ENCODE measurements at regions not wholly inside any gene's neighbourhood (a gene's known extent, or its start where the extent isn't known, plus 50 kb on each side); places are given as distances from the start of the nearest gene placed in this dataset.

- POLR2A ChIA-PET = no interaction called here
- Histone ChIP-seq H3K4me3 (ENCODE audit: low read depth, low read length, poor library complexity, severe bottlenecking) (no peak overlapping the region), H3K4me1 (ENCODE audit: insufficient read depth, low read length, poor library complexity, severe bottlenecking) (no peaks in the 10 kb centered on the region), H3K36me3 (ENCODE audit: insufficient read depth, low read length) (no peaks in the 10 kb centered on the region), H3K9me3 (ENCODE audit: low read length) (no peaks in the 10 kb centered on the region), H3K27ac (ENCODE audit: low read depth, low read length, poor library complexity, severe bottlenecking) (no peak overlapping the region), H2AFZ (ENCODE audit: low read length) (no peak overlapping the region), H3K4me2 (ENCODE audit: low read length) (no peak overlapping the region), H4K20me1 (ENCODE audit: insufficient read depth, low read length) (no peaks in the 10 kb centered on the region), H3K9me2 (ENCODE audit: insufficient read depth, low read length) (no peaks in the 10 kb centered on the region), H3K79me2 (ENCODE audit: insufficient read depth, low read depth, low read length) (no peaks in the 10 kb centered on the region)
- CTCF ChIA-PET (ENCODE audit: unreplicated experiment) = no interaction called here
- TF ChIP-seq CTCF (conservative IDR thresholded peaks at IDR 0.05; ENCODE audit: low read length) = no peak
- TF ChIP-seq EZH2phosphoT487 (IDR thresholded peaks at IDR 0.05; ENCODE audit: borderline replicate concordance, low read depth, low read length) = no peak
- DNase-seq (ENCODE audit: low spot score) = no peak
- intact Hi-C loops (cut with micrococcal nuclease; ENCODE audit: unreplicated experiment) = no loop called here
- BruUV-seq (replicated peaks) = no TSS peak
Observed at GRCh38 chrX:98409867-98410266, 1526.2 kb downstream of the RPA4 start.

- Histone ChIP-seq H3K4me2 (ENCODE audit: low read length) (no peak overlapping the region), H3K9me2 (ENCODE audit: insufficient read depth, low read length) (no peaks in the 10 kb centered on the region), H3K4me1 (ENCODE audit: insufficient read depth, low read length, poor library complexity, severe bottlenecking) (no peaks in the 10 kb centered on the region), H3K27ac (ENCODE audit: low read depth, low read length, poor library complexity, severe bottlenecking) (no peak overlapping the region), H3K36me3 (ENCODE audit: insufficient read depth, low read length) (no peaks in the 10 kb centered on the region), H4K20me1 (ENCODE audit: insufficient read depth, low read length) (no peaks in the 10 kb centered on the region), H2AFZ (ENCODE audit: low read length) (no peak overlapping the region), H3K9me3 (ENCODE audit: low read length) (no peaks in the 10 kb centered on the region), H3K79me2 (ENCODE audit: insufficient read depth, low read depth, low read length) (no peaks in the 10 kb centered on the region), H3K4me3 (ENCODE audit: low read depth, low read length, poor library complexity, severe bottlenecking) (no peak overlapping the region)
- no TSS peak for BruUV-seq (replicated peaks)
- no peak for DNase-seq (ENCODE audit: low spot score)
- CTCF ChIA-PET (ENCODE audit: unreplicated experiment) = no interaction called here
- TF ChIP-seq CTCF (conservative IDR thresholded peaks at IDR 0.05; ENCODE audit: low read length) (no peak), EZH2phosphoT487 (IDR thresholded peaks at IDR 0.05; ENCODE audit: borderline replicate concordance, low read depth, low read length) (no peak)
- POLR2A ChIA-PET = interaction anchor here (0.7 kb wide), 1 partner anchor 854 kb away, joined by 3 read pairs; no protein-coding TSS in a partner anchor
- intact Hi-C loops (cut with micrococcal nuclease; ENCODE audit: unreplicated experiment) = no loop called here
Observed at GRCh38 chrX:98412058-98412457, 1528.3 kb downstream of the RPA4 start.

GRCh38 chrX:98422536-98422935 is 1538.8 kb downstream of the RPA4 start:
- Histone ChIP-seq H2AFZ (ENCODE audit: low read length) (no peak overlapping the region), H3K27ac (ENCODE audit: low read depth, low read length, poor library complexity, severe bottlenecking) (no peak overlapping the region), H3K9me3 (ENCODE audit: low read length) (no peaks in the 10 kb centered on the region), H3K4me3 (ENCODE audit: low read depth, low read length, poor library complexity, severe bottlenecking) (no peak overlapping the region), H3K79me2 (ENCODE audit: insufficient read depth, low read depth, low read length) (no peaks in the 10 kb centered on the region), H3K36me3 (ENCODE audit: insufficient read depth, low read length) (no peaks in the 10 kb centered on the region), H3K9me2 (ENCODE audit: insufficient read depth, low read length) (no peaks in the 10 kb centered on the region), H4K20me1 (ENCODE audit: insufficient read depth, low read length) (no peaks in the 10 kb centered on the region), H3K4me1 (ENCODE audit: insufficient read depth, low read length, poor library complexity, severe bottlenecking) (no peaks in the 10 kb centered on the region), H3K4me2 (ENCODE audit: low read length) (no peak overlapping the region)
- CTCF ChIA-PET (ENCODE audit: unreplicated experiment) = no interaction called here
- POLR2A ChIA-PET = no interaction called here
- no TSS peak for BruUV-seq (replicated peaks)
- TF ChIP-seq EZH2phosphoT487 (IDR thresholded peaks at IDR 0.05; ENCODE audit: borderline replicate concordance, low read depth, low read length) (no peak), CTCF (conservative IDR thresholded peaks at IDR 0.05; ENCODE audit: low read length) (no peak)
- intact Hi-C loops (cut with micrococcal nuclease; ENCODE audit: unreplicated experiment) = no loop called here
- DNase-seq (ENCODE audit: low spot score) = no peak
